HEK293 (cell line): ENCODE measurements at regions not wholly inside any gene's neighbourhood (a gene's known extent, or its start where the extent isn't known, plus 50 kb on each side); places are given as distances from the start of the nearest gene placed in this dataset.
"Not testable (repeated sequence)": the region's sequence is repeated elsewhere in the genome, so short reads cannot be mapped to it uniquely, and the experiment has no call there.

Experiments
- ZNF785 ChIP-seq: fragments of 450-650 bp; formaldehyde crosslinking; IDR thresholded peaks from 2 replicates; pipeline ENCODE4 v1.5.1; 2016; ENCODE audit warnings: missing biosample characterization, missing genetic modification characterization
- TF ChIP-seq, protein P1 (sequence below): fragments of 450-650 bp; formaldehyde crosslinking; IDR thresholded peaks from 2 replicates; pipeline ENCODE4 v1.5.1; 2016; ENCODE audit warnings: missing biosample characterization, missing genetic modification characterization

DNA sequence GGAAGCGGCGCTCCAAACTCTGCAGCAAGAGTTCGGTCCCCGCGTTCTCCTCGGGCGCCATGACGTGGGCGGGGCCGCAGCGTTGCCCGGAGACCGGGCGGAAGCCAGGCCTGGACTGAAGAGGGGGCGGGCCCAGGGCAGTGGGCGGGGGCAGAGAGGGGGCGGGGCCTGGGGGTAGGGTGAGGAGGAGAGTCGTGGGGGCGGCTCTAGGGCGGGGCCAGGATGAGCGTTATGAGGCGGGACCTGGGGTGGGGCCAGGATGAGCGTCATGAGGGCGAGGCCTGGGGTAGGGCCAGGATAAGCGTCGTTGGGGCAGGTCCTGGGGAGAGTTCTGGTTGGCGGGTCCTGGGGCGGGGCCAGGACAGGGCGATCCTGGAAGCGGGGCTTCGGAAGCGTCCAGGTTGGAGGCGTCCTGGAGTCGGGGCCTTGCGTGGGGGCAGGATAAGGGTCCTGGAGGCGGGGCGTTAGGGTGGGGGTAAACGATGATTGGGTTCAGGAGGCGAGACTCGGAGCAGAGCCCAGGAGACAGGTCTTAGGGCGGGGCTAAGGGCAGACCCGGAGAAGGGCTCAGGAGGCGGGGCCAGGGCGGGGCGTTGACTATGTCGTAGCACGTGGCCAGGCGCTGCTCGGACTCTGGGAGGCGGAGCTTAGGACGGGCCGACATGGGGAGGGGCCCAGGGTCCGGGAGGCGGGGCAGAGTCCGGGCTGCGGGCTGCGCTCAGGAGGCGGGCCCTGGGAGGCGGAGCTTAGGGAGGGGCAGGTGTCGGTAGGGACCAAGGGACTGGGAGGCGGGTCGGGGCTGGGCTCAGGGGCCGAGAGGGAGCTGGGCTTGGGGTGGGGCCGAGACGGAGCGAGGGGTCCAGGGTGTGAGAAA lies 131.1 kb upstream of the ALDH3B2 start:
- not testable (repeated sequence) for TF ChIP-seq ZNF785 (tag by site-specific recombination)
- TF ChIP-seq, protein P1, sequence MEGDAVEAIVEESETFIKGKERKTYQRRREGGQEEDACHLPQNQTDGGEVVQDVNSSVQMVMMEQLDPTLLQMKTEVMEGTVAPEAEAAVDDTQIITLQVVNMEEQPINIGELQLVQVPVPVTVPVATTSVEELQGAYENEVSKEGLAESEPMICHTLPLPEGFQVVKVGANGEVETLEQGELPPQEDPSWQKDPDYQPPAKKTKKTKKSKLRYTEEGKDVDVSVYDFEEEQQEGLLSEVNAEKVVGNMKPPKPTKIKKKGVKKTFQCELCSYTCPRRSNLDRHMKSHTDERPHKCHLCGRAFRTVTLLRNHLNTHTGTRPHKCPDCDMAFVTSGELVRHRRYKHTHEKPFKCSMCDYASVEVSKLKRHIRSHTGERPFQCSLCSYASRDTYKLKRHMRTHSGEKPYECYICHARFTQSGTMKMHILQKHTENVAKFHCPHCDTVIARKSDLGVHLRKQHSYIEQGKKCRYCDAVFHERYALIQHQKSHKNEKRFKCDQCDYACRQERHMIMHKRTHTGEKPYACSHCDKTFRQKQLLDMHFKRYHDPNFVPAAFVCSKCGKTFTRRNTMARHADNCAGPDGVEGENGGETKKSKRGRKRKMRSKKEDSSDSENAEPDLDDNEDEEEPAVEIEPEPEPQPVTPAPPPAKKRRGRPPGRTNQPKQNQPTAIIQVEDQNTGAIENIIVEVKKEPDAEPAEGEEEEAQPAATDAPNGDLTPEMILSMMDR, result not testable (repeated sequence)
